NB4 (cell line): ENCODE measurements at regions not wholly inside any gene's neighbourhood (a gene's known extent, or its start where the extent isn't known, plus 50 kb on each side); places are given as distances from the start of the nearest gene placed in this dataset.

Experiments used
- CTCF ChIP-seq: IDR thresholded peaks from one replicate; pipeline ENCODE4 v1.5.1; 2012; ENCODE audit warnings: low read depth, low read length
- MAX ChIP-seq: IDR thresholded peaks from 2 replicates; pipeline ENCODE4 v1.6.1; 2011; ENCODE audit warnings: low read depth, low read length
- POLR2A ChIP-seq: IDR thresholded peaks from 2 replicates; pipeline ENCODE4 v1.6.1; 2011; ENCODE audit warnings: mild to moderate bottlenecking; ENCODE audit not compliant: insufficient read length; ENCODE audit errors: extremely low read depth

DNA sequence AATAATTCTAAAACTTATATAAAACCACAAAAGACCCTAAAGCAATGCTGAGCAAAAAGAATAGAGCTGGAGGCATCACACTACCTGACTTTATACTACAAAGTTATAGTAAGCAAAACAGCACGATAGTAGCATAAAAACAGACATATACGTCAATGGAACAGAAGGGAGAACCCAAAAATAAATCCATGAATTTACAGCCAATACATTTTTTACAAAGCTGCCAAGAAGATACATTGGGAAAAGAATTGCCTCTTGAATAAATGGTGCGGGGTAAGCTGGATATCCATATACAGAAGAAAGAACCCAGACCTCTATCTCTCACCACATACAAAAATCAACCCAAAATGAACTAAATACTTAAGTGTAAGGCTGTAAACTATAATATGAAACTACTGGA lies 51.3 kb upstream of the KRTAP11-1 start:
- TF ChIP-seq CTCF (no peak), MAX (no peak), POLR2A (no peak)
